GM19438 (cell line): ENCODE measurements at regions not wholly inside any gene's neighbourhood (a gene's known extent, or its start where the extent isn't known, plus 50 kb on each side); places are given as distances from the start of the nearest gene placed in this dataset.
"Not testable (repeated sequence)": the region's sequence is repeated elsewhere in the genome, so short reads cannot be mapped to it uniquely, and the experiment has no call there.

Experiments used
- ATAC-seq: cut with Tn5 transposase; IDR thresholded peaks from one replicate; pipeline ENCODE4 v1.9.1; 2021; ENCODE audit warnings: low read depth; ENCODE audit not compliant: unreplicated experiment

- ATAC-seq: not testable (repeated sequence)
These were observed 323.6 kb upstream of the ZFP42 start for GRCh38 chr4:187671958-187672357.

GRCh38 chr4:187672526-187672925 lies 323.0 kb upstream of the ZFP42 start:
- not testable (repeated sequence) for ATAC-seq

GRCh38 chr4:187679450-187679849 lies 316.1 kb upstream of the ZFP42 start:
- no peak for ATAC-seq

- no peak for ATAC-seq
These were observed 310.3 kb upstream of the ZFP42 start for GRCh38 chr4:187685247-187685646.

- no peak for ATAC-seq
These were observed 307.9 kb upstream of the ZFP42 start for GRCh38 chr4:187687697-187688096.

- no peak for ATAC-seq
These were observed 302.9 kb upstream of the ZFP42 start for GRCh38 chr4:187692626-187693025.

GRCh38 chr4:187695531-187695930 lies 300.0 kb upstream of the ZFP42 start:
- not testable (repeated sequence) for ATAC-seq

GRCh38 chr4:187711586-187711985 lies 284.0 kb upstream of the ZFP42 start:
- ATAC-seq: no peak

GRCh38 chr4:187714957-187715356 lies 280.6 kb upstream of the ZFP42 start:
- no peak for ATAC-seq

GRCh38 chr4:187715466-187715865 lies 280.1 kb upstream of the ZFP42 start:
- no peak for ATAC-seq

GRCh38 chr4:187724456-187724855 lies 271.1 kb upstream of the ZFP42 start:
- ATAC-seq: no peak

GRCh38 chr4:187726485-187726884 lies 269.1 kb upstream of the ZFP42 start:
- no peak for ATAC-seq

- ATAC-seq: no peak
These were observed 263.0 kb upstream of the ZFP42 start for GRCh38 chr4:187732524-187732923.

- ATAC-seq: no peak
These were observed 255.8 kb upstream of the ZFP42 start for GRCh38 chr4:187739771-187740170.

- ATAC-seq: no peak
These were observed 250.7 kb upstream of the ZFP42 start for GRCh38 chr4:187744911-187745310.

- ATAC-seq: not testable (repeated sequence)
These were observed 244.9 kb upstream of the ZFP42 start for GRCh38 chr4:187750652-187751051.

GRCh38 chr4:187767158-187767557 lies 228.4 kb upstream of the ZFP42 start:
- no peak for ATAC-seq

GRCh38 chr4:187767687-187768086 lies 227.9 kb upstream of the ZFP42 start:
- ATAC-seq: no peak

- no peak for ATAC-seq
These were observed 225.2 kb upstream of the ZFP42 start for GRCh38 chr4:187770345-187770744.

GRCh38 chr4:187777954-187778353 lies 217.6 kb upstream of the ZFP42 start:
- no peak for ATAC-seq

GRCh38 chr4:187780070-187780469 lies 215.5 kb upstream of the ZFP42 start:
- ATAC-seq: no peak

- ATAC-seq: no peak
These were observed 213.2 kb upstream of the ZFP42 start for GRCh38 chr4:187782286-187782824.

- no peak for ATAC-seq
These were observed 209.4 kb upstream of the ZFP42 start for GRCh38 chr4:187786190-187786589.
